NB4 (cell line): ENCODE measurements at regions not wholly inside any gene's neighbourhood (a gene's known extent, or its start where the extent isn't known, plus 50 kb on each side); places are given as distances from the start of the nearest gene placed in this dataset.

Experiments
- CTCF ChIP-seq: IDR thresholded peaks from one replicate; pipeline ENCODE4 v1.5.1; 2012; ENCODE audit warnings: low read depth, low read length
- MAX ChIP-seq: IDR thresholded peaks from 2 replicates; pipeline ENCODE4 v1.6.1; 2011; ENCODE audit warnings: low read depth, low read length
- POLR2A ChIP-seq: IDR thresholded peaks from 2 replicates; pipeline ENCODE4 v1.6.1; 2011; ENCODE audit warnings: mild to moderate bottlenecking; ENCODE audit not compliant: insufficient read length; ENCODE audit errors: extremely low read depth

GRCh38 chr2:104033399-104033798 is 820.5 kb upstream of the POU3F3 start:
- TF ChIP-seq CTCF (peak; percentile 22), MAX (no peak), POLR2A (no peak)
